Loucy (cell line): ENCODE measurements at regions not wholly inside any gene's neighbourhood (a gene's known extent, or its start where the extent isn't known, plus 50 kb on each side); places are given as distances from the start of the nearest gene placed in this dataset.

Experiments
- H2AFZ ChIP-seq: fragments of 200-600 bp; sonication (generic); 2 replicates; pipeline ENCODE4 v1.6.0; 2016; ENCODE audit warnings: antibody characterized with exemption, mild to moderate bottlenecking, low read length, moderate library complexity
- H3F3A ChIP-seq: fragments of 200-600 bp; 2 replicates; pipeline ENCODE4 v1.6.0; 2016; ENCODE audit warnings: antibody characterized with exemption, low read depth, mild to moderate bottlenecking
- H3K27me3 ChIP-seq: fragments of 200-600 bp; sonication (generic); 2 replicates; pipeline ENCODE4 v1.6.1; 2014; ENCODE audit warnings: low read length, mild to moderate bottlenecking; ENCODE audit not compliant: insufficient read depth, poor library complexity, severe bottlenecking
- H3K36me3 ChIP-seq: fragments of 200-600 bp; sonication (generic); 2 replicates; pipeline ENCODE4 v1.6.1; 2016; ENCODE audit warnings: low read length; ENCODE audit not compliant: insufficient read depth
- H3K4me1 ChIP-seq: fragments of 200-600 bp; sonication (generic); 2 replicates; pipeline ENCODE4 v1.5.1; 2014; ENCODE audit warnings: low read length, mild to moderate bottlenecking; ENCODE audit not compliant: insufficient read depth, poor library complexity, severe bottlenecking
- H3K4me2 ChIP-seq: fragments of 200-600 bp; sonication (generic); 2 replicates; pipeline ENCODE4 v1.6.0; 2014; ENCODE audit warnings: antibody characterized with exemption, low read length, low read depth, mild to moderate bottlenecking; ENCODE audit not compliant: poor library complexity, severe bottlenecking
- H3K4me3 ChIP-seq: fragments of 200-600 bp; sonication (generic); 2 replicates; pipeline ENCODE4 v1.5.1; 2014; ENCODE audit warnings: low read length, mild to moderate bottlenecking, mixed read lengths; ENCODE audit not compliant: poor library complexity, severe bottlenecking
- H3K79me2 ChIP-seq: fragments of 200-600 bp; sonication (generic); 2 replicates; pipeline ENCODE4 v1.6.1; 2014; ENCODE audit warnings: low read length; ENCODE audit not compliant: insufficient read depth
- H3K9ac ChIP-seq: fragments of 200-600 bp; sonication (generic); 2 replicates; pipeline ENCODE4 v1.6.0; 2014; ENCODE audit warnings: mild to moderate bottlenecking, low read depth, low read length, moderate library complexity; ENCODE audit not compliant: poor library complexity, severe bottlenecking
- H3K9me2 ChIP-seq: fragments of 200-600 bp; sonication (generic); replicated peaks from 2 replicates; pipeline ENCODE4 v1.6.1; 2016; ENCODE audit warnings: low read depth, low read length, mixed read lengths
- H3K9me3 ChIP-seq: fragments of 200-600 bp; sonication (generic); 2 replicates; pipeline ENCODE4 v1.6.1; 2014; ENCODE audit warnings: mild to moderate bottlenecking, antibody characterized with exemption, low read length, low read depth; ENCODE audit not compliant: insufficient read depth
- H4K20me1 ChIP-seq: fragments of 200-600 bp; sonication (generic); 2 replicates; pipeline ENCODE4 v1.6.0; 2014; ENCODE audit warnings: antibody characterized with exemption, low read length, mild to moderate bottlenecking; ENCODE audit not compliant: insufficient read depth, poor library complexity, severe bottlenecking
- EZH2phosphoT487 ChIP-seq: fragments of 200-600 bp; IDR thresholded peaks from 2 replicates; pipeline ENCODE4 v1.6.1; 2018; ENCODE audit warnings: antibody characterized with exemption, mild to moderate bottlenecking, moderate library complexity, borderline replicate concordance
- TF ChIP-seq, protein P1 (sequence below): fragments of 200-600 bp; sonication (generic); conservative IDR thresholded peaks from 2 replicates; pipeline ENCODE4 v1.5.1; 2014; ENCODE audit warnings: mild to moderate bottlenecking, antibody characterized with exemption, low read length

DNA sequence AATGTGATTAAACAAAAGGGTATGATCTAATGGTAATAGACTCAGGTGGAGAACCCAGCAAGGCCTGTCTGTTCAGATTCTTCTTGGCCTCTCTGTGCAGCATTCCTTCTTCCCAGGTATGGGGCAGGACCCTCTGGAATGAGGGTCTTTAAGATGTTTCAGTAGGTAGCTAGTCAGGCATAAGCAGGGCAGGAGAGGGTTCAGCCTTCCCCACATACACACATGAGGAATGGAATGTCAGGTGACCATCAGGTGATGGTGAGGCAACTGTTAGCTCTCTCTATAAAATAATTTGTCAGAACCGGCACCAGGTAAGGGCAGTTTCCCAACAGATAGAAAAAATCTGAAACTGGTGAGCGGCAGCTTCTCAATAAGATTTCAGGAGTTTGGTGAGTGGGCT is 222.3 kb upstream of the PHYHIPL start:
- Histone ChIP-seq H2AFZ (no peak overlapping the region), H3K27me3 (no peaks in the 10 kb centered on the region), H3K36me3 (no peaks in the 10 kb centered on the region), H3K9me3 (no peaks in the 10 kb centered on the region), H3K4me1 (no peaks in the 10 kb centered on the region), H3K79me2 (no peaks in the 10 kb centered on the region), H3K4me3 (no peak overlapping the region), H3K9me2 (no peaks in the 10 kb centered on the region), H3K4me2 (no peak overlapping the region), H4K20me1 (no peaks in the 10 kb centered on the region), H3K9ac (no peak overlapping the region), H3F3A (no peaks in the 10 kb centered on the region)
- TF ChIP-seq, protein P1, sequence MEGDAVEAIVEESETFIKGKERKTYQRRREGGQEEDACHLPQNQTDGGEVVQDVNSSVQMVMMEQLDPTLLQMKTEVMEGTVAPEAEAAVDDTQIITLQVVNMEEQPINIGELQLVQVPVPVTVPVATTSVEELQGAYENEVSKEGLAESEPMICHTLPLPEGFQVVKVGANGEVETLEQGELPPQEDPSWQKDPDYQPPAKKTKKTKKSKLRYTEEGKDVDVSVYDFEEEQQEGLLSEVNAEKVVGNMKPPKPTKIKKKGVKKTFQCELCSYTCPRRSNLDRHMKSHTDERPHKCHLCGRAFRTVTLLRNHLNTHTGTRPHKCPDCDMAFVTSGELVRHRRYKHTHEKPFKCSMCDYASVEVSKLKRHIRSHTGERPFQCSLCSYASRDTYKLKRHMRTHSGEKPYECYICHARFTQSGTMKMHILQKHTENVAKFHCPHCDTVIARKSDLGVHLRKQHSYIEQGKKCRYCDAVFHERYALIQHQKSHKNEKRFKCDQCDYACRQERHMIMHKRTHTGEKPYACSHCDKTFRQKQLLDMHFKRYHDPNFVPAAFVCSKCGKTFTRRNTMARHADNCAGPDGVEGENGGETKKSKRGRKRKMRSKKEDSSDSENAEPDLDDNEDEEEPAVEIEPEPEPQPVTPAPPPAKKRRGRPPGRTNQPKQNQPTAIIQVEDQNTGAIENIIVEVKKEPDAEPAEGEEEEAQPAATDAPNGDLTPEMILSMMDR = no peak
- no peak for TF ChIP-seq EZH2phosphoT487

DNA sequence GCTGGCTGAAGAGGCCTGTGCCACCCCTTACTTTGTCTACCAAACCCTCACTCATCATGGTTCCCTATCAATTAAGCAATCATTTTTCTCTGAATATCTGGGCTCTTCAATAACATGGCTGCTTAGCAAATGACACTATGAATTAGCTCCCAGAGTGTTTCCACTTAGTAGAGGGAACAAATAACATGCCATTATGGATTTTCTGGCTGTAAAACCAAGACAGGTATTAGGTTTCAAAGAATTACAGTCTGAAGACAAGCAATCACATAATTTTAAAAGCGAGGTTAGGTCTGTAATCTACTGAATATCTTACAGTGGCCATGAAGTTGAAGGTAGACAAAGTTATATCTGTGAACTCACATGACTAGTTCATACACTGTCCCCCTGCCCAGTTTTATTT is 220.8 kb upstream of the PHYHIPL start:
- Histone ChIP-seq H3K9me3 (no peaks in the 10 kb centered on the region), H3K4me2 (no peak overlapping the region), H3K27me3 (no peaks in the 10 kb centered on the region), H3K36me3 (no peaks in the 10 kb centered on the region), H3K4me1 (no peaks in the 10 kb centered on the region), H3F3A (no peaks in the 10 kb centered on the region), H2AFZ (no peak overlapping the region), H4K20me1 (no peaks in the 10 kb centered on the region), H3K9ac (no peak overlapping the region), H3K9me2 (no peaks in the 10 kb centered on the region), H3K4me3 (no peak overlapping the region), H3K79me2 (no peaks in the 10 kb centered on the region)
- TF ChIP-seq, protein P1 = no peak
- no peak for TF ChIP-seq EZH2phosphoT487

DNA sequence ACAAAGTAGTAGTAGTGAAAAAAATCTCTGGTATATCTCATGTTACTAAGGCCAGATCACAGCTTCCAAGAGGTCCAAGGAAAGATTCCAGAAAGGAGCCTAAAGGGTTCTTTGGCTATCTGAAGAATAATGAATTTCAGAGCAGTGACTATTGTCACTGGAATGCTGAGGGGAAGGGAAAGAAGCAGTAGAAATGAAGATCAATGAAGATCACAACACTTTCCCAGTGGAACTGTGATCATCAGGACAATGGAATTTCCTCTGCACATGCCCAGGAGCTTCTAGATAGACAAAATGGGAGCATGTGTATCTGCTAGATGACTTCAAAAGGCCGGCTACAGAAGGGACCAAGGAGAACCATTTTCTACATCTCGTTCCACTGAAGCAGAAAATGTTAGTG is 219.5 kb upstream of the PHYHIPL start:
- H3K27me3 ChIP-seq = no peaks in the 10 kb centered on the region
- no peaks in the 10 kb centered on the region for H4K20me1 ChIP-seq
- H3K9me3 ChIP-seq = no peaks in the 10 kb centered on the region
- H3K79me2 ChIP-seq = no peaks in the 10 kb centered on the region
- no peaks in the 10 kb centered on the region for H3K36me3 ChIP-seq
- H3K4me1 ChIP-seq = no peaks in the 10 kb centered on the region
- TF ChIP-seq EZH2phosphoT487 = no peak
- TF ChIP-seq, protein P1 = no peak
- H3K9me2 ChIP-seq = no peaks in the 10 kb centered on the region
- H3F3A ChIP-seq = no peaks in the 10 kb centered on the region
- no peak overlapping the region for H3K9ac ChIP-seq
- H3K4me2 ChIP-seq = no peak overlapping the region
- H3K4me3 ChIP-seq = no peak overlapping the region
- H2AFZ ChIP-seq = no peak overlapping the region
